ENCODE measurements at regions not wholly inside any gene's neighbourhood (a gene's known extent, or its start where the extent isn't known, plus 50 kb on each side); places are given as distances from the start of the nearest gene placed in this dataset.

GRCh38 chr12:111221062-111222026 lies 147.6 kb downstream of the PHETA1 start:
- peak; percentile 54 to 65 (median 61) for DNase-seq

GRCh38 chr12:111220363-111220762 lies 148.5 kb downstream of the PHETA1 start:
- no peak for DNase-seq

GRCh38 chr12:111219440-111219839 lies 149.5 kb downstream of the PHETA1 start:
- no peak for DNase-seq

GRCh38 chr12:111218499-111218898 lies 150.4 kb downstream of the PHETA1 start:
- DNase-seq, result no peak

GRCh38 chr12:111216387-111217159 lies 152.3 kb downstream of the PHETA1 start:
- no peak for DNase-seq

GRCh38 chr12:111215881-111216280 lies 153.0 kb downstream of the PHETA1 start:
- DNase-seq, result no peak

GRCh38 chr12:111214401-111214800 lies 154.5 kb downstream of the PHETA1 start:
- no peak for DNase-seq

GRCh38 chr12:111213561-111213960 lies 155.3 kb downstream of the PHETA1 start:
- no peak for DNase-seq

GRCh38 chr12:111212814-111213456 lies 156.0 kb downstream of the PHETA1 start:
- DNase-seq, result no peak

GRCh38 chr12:111211910-111212757 lies 156.8 kb downstream of the PHETA1 start:
- DNase-seq, result peak in 1 of 3 donors; percentile 27

- no peak for DNase-seq
These were observed 159.1 kb downstream of the PHETA1 start for GRCh38 chr12:111209811-111210210.

- DNase-seq, result peak; percentile 35 to 64 (median 53)
These were observed 161.1 kb downstream of the PHETA1 start for GRCh38 chr12:111207761-111208160.

- no peak for DNase-seq
These were observed 164.1 kb downstream of the PHETA1 start for GRCh38 chr12:111204788-111205241.

GRCh38 chr12:111203969-111204368 lies 164.9 kb downstream of the PHETA1 start:
- no peak for DNase-seq

GRCh38 chr12:111203446-111203845 lies 165.4 kb downstream of the PHETA1 start:
- peak; percentile 90 to 93 (median 90) for DNase-seq

GRCh38 chr12:111202237-111202915 lies 166.5 kb downstream of the PHETA1 start:
- peak; percentile 44 to 51 (median 50) for DNase-seq

- peak in 2 of 3 donors; percentile 31 for DNase-seq
These were observed 167.2 kb downstream of the PHETA1 start for GRCh38 chr12:111201495-111202236.

- DNase-seq, result no peak
These were observed 167.9 kb downstream of the PHETA1 start for GRCh38 chr12:111201036-111201435.

- no peak for DNase-seq
These were observed 171.4 kb downstream of the PHETA1 start for GRCh38 chr12:111197376-111197944.

GRCh38 chr12:111196532-111196931 lies 172.4 kb downstream of the PHETA1 start:
- DNase-seq, result peak; percentile 42 to 65 (median 63)

Data from suppressor macrophage treated with lipopolysaccharide for 1 hour (primary cell).